WTC11 (cell line): ENCODE measurements at regions not wholly inside any gene's neighbourhood (a gene's known extent, or its start where the extent isn't known, plus 50 kb on each side); places are given as distances from the start of the nearest gene placed in this dataset.

ENCODE experiments used
- ATAC-seq: fragments of 200-7000 bp; cut with Tn5 transposase; 2 replicates; pipeline ENCODE4 v1.10.0; 2021; ENCODE audit warnings: mild to moderate bottlenecking, moderate library complexity
- CTCF ChIA-PET: fragments of 300-600 bp; sonication (Branson Sonifier 250); formaldehyde crosslinking; loops from one replicate; lab custom pipeline; 2021; ENCODE audit warnings: antibody characterized with exemption; lab: Charles Lee
- POLR2A ChIA-PET: fragments of 350-600 bp; sonication (Branson Sonifier 250); formaldehyde crosslinking; loops from one replicate; lab custom pipeline; 2021; ENCODE audit warnings: antibody characterized with exemption; lab: Charles Lee
- DNase-seq: peaks from one replicate; pipeline ENCODE4 v3.0.0; 2021; ENCODE audit warnings: low spot score
- H3K27ac Mint-ChIP-seq: 2 replicates; pipeline ENCODE4 v1.8.0; 2021; ENCODE audit warnings: mixed read lengths
- H3K27me3 Mint-ChIP-seq: 2 replicates; pipeline ENCODE4 v1.8.0; 2021; ENCODE audit warnings: low read depth, mild to moderate bottlenecking, moderate library complexity, mixed read lengths
- H3K36me3 Mint-ChIP-seq: 2 replicates; pipeline ENCODE4 v1.8.0; 2021; ENCODE audit warnings: mixed read lengths
- H3K4me1 Mint-ChIP-seq: 2 replicates; pipeline ENCODE4 v1.8.0; 2022; ENCODE audit warnings: mixed read lengths
- H3K4me3 Mint-ChIP-seq: 2 replicates; pipeline ENCODE4 v1.8.0; 2021; ENCODE audit warnings: mild to moderate bottlenecking, moderate library complexity, mixed read lengths
- H3K9me3 Mint-ChIP-seq: 2 replicates; pipeline ENCODE4 v1.8.0; 2021; ENCODE audit warnings: mixed read lengths
- AR ChIP-seq: fragments of 250-450 bp; sonication (Bioruptor Pico); IDR thresholded peaks from 2 replicates; pipeline ENCODE4 v1.9.0; 2021; ENCODE audit warnings: mild to moderate bottlenecking
- E2F4 ChIP-seq: sonication (generic); formaldehyde crosslinking; IDR thresholded peaks from 2 replicates; pipeline ENCODE4 v1.8.1; 2022; ENCODE audit warnings: low read depth, mild to moderate bottlenecking, moderate library complexity, missing genetic modification reagents, borderline replicate concordance
- ESRRA ChIP-seq: sonication (generic); formaldehyde crosslinking; IDR thresholded peaks from 2 replicates; pipeline ENCODE4 v1.8.1; 2022; ENCODE audit warnings: mild to moderate bottlenecking, missing genetic modification reagents, borderline replicate concordance
- FOXJ3 ChIP-seq: sonication (generic); formaldehyde crosslinking; IDR thresholded peaks from 2 replicates; pipeline ENCODE4 v1.9.0; 2021; ENCODE audit warnings: missing genetic modification reagents, mild to moderate bottlenecking, borderline replicate concordance
- GABPB1 ChIP-seq: sonication (generic); formaldehyde crosslinking; IDR thresholded peaks from 2 replicates; pipeline ENCODE4 v1.8.1; 2023; ENCODE audit warnings: mild to moderate bottlenecking, missing genetic modification reagents
- HMGA2 ChIP-seq: fragments of 250-450 bp; sonication (Bioruptor Pico); IDR thresholded peaks from 2 replicates; pipeline ENCODE4 v1.4.0; 2021; ENCODE audit warnings: mild to moderate bottlenecking, moderate library complexity
- HMGXB4 ChIP-seq: sonication (generic); formaldehyde crosslinking; IDR thresholded peaks from 2 replicates; pipeline ENCODE4 v1.8.1; 2023; ENCODE audit warnings: mild to moderate bottlenecking, moderate library complexity, missing genetic modification reagents
- IRF2 ChIP-seq: sonication (generic); formaldehyde crosslinking; IDR thresholded peaks from 2 replicates; pipeline ENCODE4 v1.8.0; 2022; ENCODE audit warnings: low read depth, missing genetic modification reagents, borderline replicate concordance
- MLX ChIP-seq: sonication (generic); formaldehyde crosslinking; IDR thresholded peaks from 2 replicates; pipeline ENCODE4 v1.8.1; 2023; ENCODE audit warnings: mild to moderate bottlenecking, missing genetic modification reagents, moderate library complexity
- MXD4 ChIP-seq: fragments of 250-450 bp; sonication (Bioruptor Pico); IDR thresholded peaks from 2 replicates; pipeline ENCODE4 v1.8.0; 2021; ENCODE audit warnings: mild to moderate bottlenecking, moderate library complexity, borderline replicate concordance
- RELA ChIP-seq: sonication (generic); formaldehyde crosslinking; IDR thresholded peaks from 2 replicates; pipeline ENCODE4 v1.8.1; 2022; ENCODE audit warnings: missing genetic modification reagents, mild to moderate bottlenecking, borderline replicate concordance
- SP1 ChIP-seq: sonication (generic); formaldehyde crosslinking; conservative IDR thresholded peaks from 2 replicates; pipeline ENCODE4 v1.8.1; 2022; ENCODE audit warnings: missing genetic modification reagents
- TEAD1 ChIP-seq: sonication (generic); formaldehyde crosslinking; IDR thresholded peaks from 2 replicates; pipeline ENCODE4 v1.8.0; 2022; ENCODE audit warnings: mild to moderate bottlenecking, missing genetic modification reagents
- TP53 ChIP-seq: sonication (generic); formaldehyde crosslinking; IDR thresholded peaks from 2 replicates; pipeline ENCODE4 v1.8.1; 2023; ENCODE audit warnings: mild to moderate bottlenecking, missing genetic modification reagents
- USF1 ChIP-seq: sonication (generic); formaldehyde crosslinking; IDR thresholded peaks from 2 replicates; pipeline ENCODE4 v1.8.0; 2022; ENCODE audit warnings: mild to moderate bottlenecking, missing genetic modification reagents
- USF2 ChIP-seq: sonication (generic); formaldehyde crosslinking; IDR thresholded peaks from 2 replicates; pipeline ENCODE4 v1.8.1; 2023; ENCODE audit warnings: mild to moderate bottlenecking, missing genetic modification reagents, moderate library complexity
- ZBTB21 ChIP-seq: sonication (generic); formaldehyde crosslinking; IDR thresholded peaks from 2 replicates; pipeline ENCODE4 v1.8.1; 2023; ENCODE audit warnings: mild to moderate bottlenecking, missing genetic modification reagents, borderline replicate concordance
- ZNF138 ChIP-seq: sonication (generic); formaldehyde crosslinking; conservative IDR thresholded peaks from 2 replicates; pipeline ENCODE4 v1.8.1; 2022; ENCODE audit warnings: mild to moderate bottlenecking, moderate library complexity, missing genetic modification reagents
- ZNF232 ChIP-seq: sonication (generic); formaldehyde crosslinking; IDR thresholded peaks from 2 replicates; pipeline ENCODE4 v1.8.0; 2022; ENCODE audit warnings: mild to moderate bottlenecking, missing genetic modification reagents
- ZNF396 ChIP-seq: fragments of 250-450 bp; sonication (Bioruptor Pico); IDR thresholded peaks from 2 replicates; pipeline ENCODE4 v1.8.0; 2021; ENCODE audit warnings: mild to moderate bottlenecking, moderate library complexity, borderline replicate concordance

- TF ChIP-seq HMGA2 (CRISPR knock-in tag) (no peak), RELA (CRISPR knock-in tag) (no peak), TEAD1 (no peak), ZNF138 (CRISPR knock-in tag) (no peak), USF1 (CRISPR knock-in tag) (no peak), MLX (no peak), IRF2 (no peak)
Observed at GRCh38 chr13:34258646-34259386, 440.9 kb downstream of the RFC3 start (continued).

GRCh38 chr13:34263681-34264080 lies 445.7 kb downstream of the RFC3 start:
- H3K4me3 Mint-ChIP-seq: no peak overlapping the region
- no peak overlapping the region for H3K27ac Mint-ChIP-seq
- H3K36me3 Mint-ChIP-seq: peaks cover 11% of the 10 kb centered on the region
- CTCF ChIA-PET: no interaction called here
- ATAC-seq (no peak), DNase-seq (no peak)
- no peaks in the 10 kb centered on the region for H3K27me3 Mint-ChIP-seq
- POLR2A ChIA-PET: no interaction called here
- peaks cover 11% of the 10 kb centered on the region for H3K4me1 Mint-ChIP-seq
- peaks cover 21% of the 10 kb centered on the region for H3K9me3 Mint-ChIP-seq
- TF ChIP-seq AR (CRISPR knock-in tag) (no peak), MXD4 (CRISPR knock-in tag) (no peak), TEAD1 (no peak), HMGXB4 (CRISPR knock-in tag) (no peak), ZNF138 (CRISPR knock-in tag) (no peak), SP1 (CRISPR knock-in tag) (no peak), TP53 (CRISPR knock-in tag) (no peak), GABPB1 (no peak), E2F4 (CRISPR knock-in tag) (no peak)

- peaks cover under 1% of the 10 kb centered on the region; the same call in 1 of the 2 replicates for H3K4me1 Mint-ChIP-seq
- DNase-seq (no peak), ATAC-seq (no peak)
- no peaks in the 10 kb centered on the region for H3K27me3 Mint-ChIP-seq
- H3K36me3 Mint-ChIP-seq: peaks cover 7% of the 10 kb centered on the region
- H3K27ac Mint-ChIP-seq: no peak overlapping the region
- POLR2A ChIA-PET: no interaction called here
- no peak overlapping the region for H3K4me3 Mint-ChIP-seq
- peaks cover 12% of the 10 kb centered on the region for H3K9me3 Mint-ChIP-seq
- CTCF ChIA-PET: no interaction called here
- TF ChIP-seq ZBTB21 (CRISPR knock-in tag) (no peak), RELA (CRISPR knock-in tag) (no peak), USF2 (CRISPR knock-in tag) (no peak), TP53 (CRISPR knock-in tag) (no peak), ESRRA (CRISPR knock-in tag) (no peak), FOXJ3 (CRISPR knock-in tag) (no peak), ZNF396 (CRISPR knock-in tag) (no peak), ZNF232 (CRISPR knock-in tag) (no peak), AR (CRISPR knock-in tag) (no peak)
Observed at GRCh38 chr13:34265046-34265679, 447.2 kb downstream of the RFC3 start.
